ENCODE measurements at regions not wholly inside any gene's neighbourhood (a gene's known extent, or its start where the extent isn't known, plus 50 kb on each side); places are given as distances from the start of the nearest gene placed in this dataset.

GRCh38 chr2:8452296-8452695 lies 229.6 kb upstream of the ID2 start:
- TF ChIP-seq EGR1 (IDR thresholded peaks at IDR 0.05; ENCODE audit: low read depth) = no peak
- no peak for TF ChIP-seq FOSL1 (IDR thresholded peaks at IDR 0.05; ENCODE audit: low read depth)
- no peak for TF ChIP-seq ATF3 (IDR thresholded peaks at IDR 0.05)
- no peak for TF ChIP-seq SP1 (IDR thresholded peaks at IDR 0.05; ENCODE audit: low read depth)
- TF ChIP-seq ZFX (IDR thresholded peaks at IDR 0.05) = no peak
- TF ChIP-seq ELF1 (IDR thresholded peaks at IDR 0.05; ENCODE audit: borderline replicate concordance, low read depth) = no peak
- TF ChIP-seq SRF (IDR thresholded peaks at IDR 0.05; ENCODE audit: low read depth) = no peak
- TF ChIP-seq CBX3 (IDR thresholded peaks at IDR 0.05; ENCODE audit: low read depth) = no peak
- no peak for TF ChIP-seq EZH2 (IDR thresholded peaks at IDR 0.05)
- no peak for TF ChIP-seq JUND (IDR thresholded peaks at IDR 0.05)
- TF ChIP-seq SIN3A (IDR thresholded peaks at IDR 0.05; ENCODE audit: low read depth) = no peak
- TF ChIP-seq POLR2A (IDR thresholded peaks at IDR 0.05; ENCODE audit: borderline replicate concordance, extremely low read depth, insufficient read depth, insufficient read length) = no peak
- no peak for TF ChIP-seq ZNF274 (IDR thresholded peaks at IDR 0.05; ENCODE audit: low read depth, low read length)
- ATAC-seq = no peak
- intact Hi-C loops (cut with micrococcal nuclease) = no loop called here

More at GRCh38 chr2:8452296-8452695, 229.6 kb upstream of the ID2 start:
- H3K9ac ChIP-seq (ENCODE audit: low read length) = no peak overlapping the region
- H3K9me3 ChIP-seq (ENCODE audit: control insufficient read depth in 1 of 2, insufficient read depth in 1 of 2, low read depth in 1 of 2, low read length in 2 of 2) = no peaks in the 10 kb centered on the region
- H3K4me2 ChIP-seq (ENCODE audit: low read length) = no peak overlapping the region
- H3K9me2 ChIP-seq (ENCODE audit: insufficient read depth) = no peaks in the 10 kb centered on the region
- H3K79me2 ChIP-seq (ENCODE audit: insufficient read depth, low read length) = no peaks in the 10 kb centered on the region
- ChIA-PET CTCF (no interaction called here), POLR2A (no interaction called here), RAD21 (ENCODE audit: low non-redundant PET in 1 of 2, low total read pairs in 2 of 2, uncharacterized antibody in 2 of 2, unreplicated experiment in 2 of 2) (no interaction called here)
- no peak for DNase-seq (ENCODE audit: low read depth, low spot score)
- H3K27me3 ChIP-seq (ENCODE audit: insufficient read depth, low read length) = no peaks in the 10 kb centered on the region
- BruUV-seq (replicated peaks) = no TSS peak
- H3K4me1 ChIP-seq (ENCODE audit: control insufficient read depth in 1 of 2, insufficient read depth in 2 of 2, low read length in 2 of 2) = peaks cover 3 to 34% of the 10 kb centered on the region in 2 experiments; a peak in 3 of 4 replicates
- H2AFZ ChIP-seq (ENCODE audit: low read depth, low read length, poor library complexity, severe bottlenecking) = no peak overlapping the region
- no peaks in the 10 kb centered on the region for H3K36me3 ChIP-seq (ENCODE audit: control insufficient read depth in 1 of 2, insufficient read depth in 2 of 2, low read length in 2 of 2)
- H3K4me3 ChIP-seq (replicated peaks in 1 of 2; ENCODE audit: low read depth in 1 of 2, low read length in 2 of 2) = no peak overlapping the region
- H3K27ac ChIP-seq (ENCODE audit: low read depth, low read length) = no peak overlapping the region
- H4K20me1 ChIP-seq (ENCODE audit: insufficient read depth) = no peaks in the 10 kb centered on the region
